ENCODE measurements at regions not wholly inside any gene's neighbourhood (a gene's known extent, or its start where the extent isn't known, plus 50 kb on each side); places are given as distances from the start of the nearest gene placed in this dataset.

GRCh38 chr6:156544046-156544445, 233.1 kb upstream of the ARID1B start:
- Mint-ChIP-seq H3K27ac (ENCODE audit: unreplicated experiment) (no peak overlapping the region), H3K36me3 (ENCODE audit: low read depth, unreplicated experiment) (no peaks in the 10 kb centered on the region), H3K9me3 (ENCODE audit: unreplicated experiment) (no peaks in the 10 kb centered on the region), H3K4me1 (ENCODE audit: unreplicated experiment) (no peaks in the 10 kb centered on the region), H3K27me3 (ENCODE audit: unreplicated experiment) (no peaks in the 10 kb centered on the region), H3K4me3 (ENCODE audit: unreplicated experiment) (no peak overlapping the region)
- no peak for TF ChIP-seq CTCF (IDR thresholded peaks at IDR 0.05; ENCODE audit: unreplicated experiment)
- no peak for DNase-seq (ENCODE audit: low spot score)

GRCh38 chr6:156543431-156543830, 233.7 kb upstream of the ARID1B start:
- Mint-ChIP-seq H3K9me3 (ENCODE audit: unreplicated experiment) (no peaks in the 10 kb centered on the region), H3K27me3 (ENCODE audit: unreplicated experiment) (no peaks in the 10 kb centered on the region), H3K4me3 (ENCODE audit: unreplicated experiment) (no peak overlapping the region), H3K36me3 (ENCODE audit: low read depth, unreplicated experiment) (no peaks in the 10 kb centered on the region), H3K4me1 (ENCODE audit: unreplicated experiment) (no peaks in the 10 kb centered on the region), H3K27ac (ENCODE audit: unreplicated experiment) (no peak overlapping the region)
- TF ChIP-seq CTCF (IDR thresholded peaks at IDR 0.05; ENCODE audit: unreplicated experiment) = no peak
- DNase-seq (ENCODE audit: low spot score) = no peak

- TF ChIP-seq CTCF (IDR thresholded peaks at IDR 0.05; ENCODE audit: unreplicated experiment) = no peak
- DNase-seq (ENCODE audit: low spot score) = no peak
- Mint-ChIP-seq H3K9me3 (ENCODE audit: unreplicated experiment) (no peaks in the 10 kb centered on the region), H3K36me3 (ENCODE audit: low read depth, unreplicated experiment) (no peaks in the 10 kb centered on the region), H3K27ac (ENCODE audit: unreplicated experiment) (no peak overlapping the region), H3K4me1 (ENCODE audit: unreplicated experiment) (no peaks in the 10 kb centered on the region), H3K27me3 (ENCODE audit: unreplicated experiment) (no peaks in the 10 kb centered on the region), H3K4me3 (ENCODE audit: unreplicated experiment) (no peak overlapping the region)
Measured at GRCh38 chr6:156538875-156539660, 238.1 kb upstream of the ARID1B start.

- Mint-ChIP-seq H3K27ac (ENCODE audit: unreplicated experiment) (no peak overlapping the region), H3K27me3 (ENCODE audit: unreplicated experiment) (no peaks in the 10 kb centered on the region), H3K9me3 (ENCODE audit: unreplicated experiment) (no peaks in the 10 kb centered on the region), H3K4me3 (ENCODE audit: unreplicated experiment) (no peak overlapping the region), H3K4me1 (ENCODE audit: unreplicated experiment) (no peaks in the 10 kb centered on the region), H3K36me3 (ENCODE audit: low read depth, unreplicated experiment) (no peaks in the 10 kb centered on the region)
- no peak for DNase-seq (ENCODE audit: low spot score)
- no peak for TF ChIP-seq CTCF (IDR thresholded peaks at IDR 0.05; ENCODE audit: unreplicated experiment)
Measured at GRCh38 chr6:156534594-156534993, 242.6 kb upstream of the ARID1B start.

GRCh38 chr6:156533872-156534524, 243.2 kb upstream of the ARID1B start:
- H3K4me3 Mint-ChIP-seq (ENCODE audit: unreplicated experiment) = no peak overlapping the region
- DNase-seq (ENCODE audit: low spot score) = no peak
- no peak for TF ChIP-seq CTCF (IDR thresholded peaks at IDR 0.05; ENCODE audit: unreplicated experiment)
- no peaks in the 10 kb centered on the region for H3K4me1 Mint-ChIP-seq (ENCODE audit: unreplicated experiment)
- H3K36me3 Mint-ChIP-seq (ENCODE audit: low read depth, unreplicated experiment) = no peaks in the 10 kb centered on the region
- H3K27ac Mint-ChIP-seq (ENCODE audit: unreplicated experiment) = no peak overlapping the region
- H3K9me3 Mint-ChIP-seq (ENCODE audit: unreplicated experiment) = no peaks in the 10 kb centered on the region
- H3K27me3 Mint-ChIP-seq (ENCODE audit: unreplicated experiment) = no peaks in the 10 kb centered on the region

Data from endothelial cell (in vitro differentiated cells).